Ovary (tissue), 7 donors: ENCODE measurements at regions not wholly inside any gene's neighbourhood (a gene's known extent, or its start where the extent isn't known, plus 50 kb on each side); places are given as distances from the start of the nearest gene placed in this dataset.

Experiments
- DNase-seq, 5 donors: peaks; one replicate each; pipeline ENCODE4 v3.0.0-alpha.2; 2019 to 2020
- H3K27ac ChIP-seq, 2 donors: fragments of 200-600 bp; one replicate each; pipeline versions ENCODE4 v1.5.1 to v1.8.0; 2019 to 2022
- H3K27me3 ChIP-seq: fragments of 200-600 bp; one replicate; pipeline ENCODE4 v1.8.0; 2022
- H3K36me3 ChIP-seq: fragments of 200-600 bp; sonication (generic); one replicate; pipeline ENCODE4 v1.5.1; 2019
- H3K4me1 ChIP-seq: one replicate; pipeline ENCODE4 v1.8.1; 2013; ENCODE audit warnings: mild to moderate bottlenecking, moderate library complexity; ENCODE audit not compliant: insufficient read depth
- H3K4me3 ChIP-seq: fragments of 200-600 bp; sonication (generic); one replicate; pipeline ENCODE4 v1.5.1; 2017
- H3K9me3 ChIP-seq, 2 donors: fragments of 200-600 bp in 1 of 2; sonication (generic) in 1 of 2; one replicate each; pipeline versions ENCODE4 v1.5.1 to v1.8.1; 2013 to 2019; ENCODE audit warnings: mild to moderate bottlenecking in 1 of 2, moderate library complexity in 1 of 2
- CTCF ChIP-seq, 3 donors: fragments of 450-650 bp in 2 of 3; fragments of 200-600 bp in 1 of 3; IDR thresholded peaks; one replicate each; pipeline versions ENCODE4 v1.5.1 to v1.8.0; 2016 to 2022; ENCODE audit warnings: antibody characterized with exemption in 3 of 3, mild to moderate bottlenecking in 1 of 3
- EP300 ChIP-seq: sonication (generic); formaldehyde crosslinking; IDR thresholded peaks from one replicate; pipeline ENCODE4 v1.6.1; 2017; ENCODE audit warnings: antibody characterized with exemption
- POLR2A ChIP-seq: fragments of 450-650 bp; IDR thresholded peaks from one replicate; pipeline ENCODE4 v1.6.1; 2017; ENCODE audit warnings: antibody characterized with exemption, mild to moderate bottlenecking, moderate library complexity
- WGBS, 3 donors: extraction: QIAGEN DNeasy Blood & Tissue Kit in 1 of 3; methylation state at CpG; one replicate each; pipeline versions ENCODE4 v1.1.5 to v1.1.7; 2013 to 2017; 5-methylcytosine and 5-hydroxymethylcytosine counted together
- intact Hi-C, 4 donors: fragments of 100-400 bp; cut with DNase I; formaldehyde crosslinking; loops; one replicate each; pipeline versions ENCODE4 v1.11.0 to v1.15.1; 2022 to 2023
- donor health status: DM: no; HTN: no; CAD: no; lungs with moderate emphysema.
- donor health status: DM: no; HTN: no; CAD: no.
- donor health status: Bipolar disorder and iron deficiency.
- donor health status: DM: no; HTN: no; CAD: no.
- donor health status: DM: yes; HTN: yes; CAD: no.

- Histone ChIP-seq H3K9me3 (no peaks in the 10 kb centered on the region), H3K27ac (no peak overlapping the region), H3K36me3 (no peaks in the 10 kb centered on the region), H3K27me3 (peaks cover 3% of the 10 kb centered on the region), H3K4me3 (no peak overlapping the region), H3K4me1 (no peaks in the 10 kb centered on the region)
- intact Hi-C loops = no loop called here
- TF ChIP-seq EP300 = no peak
- no peak for TF ChIP-seq POLR2A
- WGBS, 3 donors = 26 to 46% (median 32%) methylated on average over 3 of the region's 3 CpGs
- DNase-seq = no peak
These were observed 1568.1 kb downstream of the EFNB2 start for GRCh38 chr13:104967376-104967775.

GRCh38 chr13:104962411-104962810 lies 1573.1 kb downstream of the EFNB2 start:
- no peak overlapping the region for H3K27ac ChIP-seq
- 72 to 76% (median 74%) methylated on average over 3 of the region's 3 CpGs for WGBS, 3 donors
- DNase-seq = no peak
- H3K4me3 ChIP-seq = no peak overlapping the region
- intact Hi-C loops = no loop called here
- no peak for TF ChIP-seq POLR2A
- TF ChIP-seq CTCF (IDR thresholded peaks at IDR 0.05) = no peak
- TF ChIP-seq EP300 = no peak
- H3K27me3 ChIP-seq = peaks cover 3% of the 10 kb centered on the region
- H3K9me3 ChIP-seq = no peaks in the 10 kb centered on the region
- H3K4me1 ChIP-seq = no peaks in the 10 kb centered on the region
- H3K36me3 ChIP-seq = no peaks in the 10 kb centered on the region

- H3K27ac ChIP-seq = no peak overlapping the region
- peaks cover under 1% of the 10 kb centered on the region for H3K27me3 ChIP-seq
- H3K9me3 ChIP-seq = no peaks in the 10 kb centered on the region
- H3K4me1 ChIP-seq = no peaks in the 10 kb centered on the region
- TF ChIP-seq EP300 = no peak
- TF ChIP-seq POLR2A = no peak
- no peak for TF ChIP-seq CTCF (IDR thresholded peaks at IDR 0.05)
- WGBS, 3 donors = 91 to 96% (median 94%) methylated on average over 6 of the region's 6 CpGs
- no peak for DNase-seq
- intact Hi-C loops = no loop called here
- H3K4me3 ChIP-seq = no peak overlapping the region
- no peaks in the 10 kb centered on the region for H3K36me3 ChIP-seq
These were observed 1574.2 kb downstream of the EFNB2 start for GRCh38 chr13:104961246-104961645.

- no peaks in the 10 kb centered on the region for H3K9me3 ChIP-seq
- H3K4me1 ChIP-seq = no peaks in the 10 kb centered on the region
- 82 to 83% (median 82%) methylated on average over 2 of the region's 2 CpGs for WGBS, 3 donors
- DNase-seq = no peak
- no peak for TF ChIP-seq POLR2A
- TF ChIP-seq CTCF (IDR thresholded peaks at IDR 0.05) = no peak
- no peak for TF ChIP-seq EP300
- intact Hi-C loops = no loop called here
- H3K36me3 ChIP-seq = no peaks in the 10 kb centered on the region
- H3K4me3 ChIP-seq = no peak overlapping the region
- no peak overlapping the region for H3K27ac ChIP-seq
- H3K27me3 ChIP-seq = no peaks in the 10 kb centered on the region
These were observed 1581.3 kb downstream of the EFNB2 start for GRCh38 chr13:104954210-104954609.

- Histone ChIP-seq H3K4me3 (no peak overlapping the region), H3K9me3 (no peaks in the 10 kb centered on the region), H3K36me3 (no peaks in the 10 kb centered on the region), H3K4me1 (no peaks in the 10 kb centered on the region), H3K27ac (no peak overlapping the region), H3K27me3 (no peaks in the 10 kb centered on the region)
- intact Hi-C loops = no loop called here
- DNase-seq = no peak
- 79 to 82% (median 81%) methylated on average over 2 of the region's 2 CpGs for WGBS, 3 donors
- TF ChIP-seq CTCF (IDR thresholded peaks at IDR 0.05) = no peak
- TF ChIP-seq POLR2A = no peak
- TF ChIP-seq EP300 = no peak
These were observed 1581.9 kb downstream of the EFNB2 start for GRCh38 chr13:104953588-104953987.
